ENCODE measurements at regions not wholly inside any gene's neighbourhood (a gene's known extent, or its start where the extent isn't known, plus 50 kb on each side); places are given as distances from the start of the nearest gene placed in this dataset.

DNA sequence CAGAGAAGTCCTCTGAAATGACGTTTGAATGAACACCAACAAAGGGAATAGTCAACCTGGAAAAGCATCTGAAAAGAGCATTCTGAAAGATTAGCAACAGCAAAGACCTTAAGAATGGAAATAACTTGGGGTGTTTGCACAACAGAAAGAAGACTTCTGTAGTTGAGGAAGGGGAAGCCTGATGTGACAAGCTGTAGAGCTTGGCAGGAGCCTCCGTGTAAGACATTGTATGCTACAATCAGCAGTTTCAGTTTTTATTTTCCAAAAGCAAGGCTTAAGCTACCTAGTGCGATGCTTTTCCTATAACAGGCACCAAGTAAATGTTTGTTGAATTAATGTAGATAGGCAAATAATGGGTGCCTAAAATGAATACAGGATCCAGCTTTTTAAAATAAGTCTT lies 484.0 kb downstream of the SPRY1 start:
- TF ChIP-seq CTCF (conservative IDR thresholded peaks at IDR 0.05; ENCODE audit: low read depth, low read length), result no peak
- DNase-seq (ENCODE audit: low read depth), result no peak
- H3K4me3 ChIP-seq (ENCODE audit: low read length), result no peak overlapping the region

GRCh38 chr4:123884922-123885321 lies 488.3 kb downstream of the SPRY1 start:
- H3K4me3 ChIP-seq (ENCODE audit: low read length), result no peak overlapping the region
- DNase-seq (ENCODE audit: low read depth), result no peak
- TF ChIP-seq CTCF (conservative IDR thresholded peaks at IDR 0.05; ENCODE audit: low read depth, low read length), result no peak

GRCh38 chr4:123889507-123889906 lies 492.9 kb downstream of the SPRY1 start:
- DNase-seq (ENCODE audit: low read depth), result no peak
- no peak for TF ChIP-seq CTCF (conservative IDR thresholded peaks at IDR 0.05; ENCODE audit: low read depth, low read length)
- H3K4me3 ChIP-seq (ENCODE audit: low read length), result no peak overlapping the region

DNA sequence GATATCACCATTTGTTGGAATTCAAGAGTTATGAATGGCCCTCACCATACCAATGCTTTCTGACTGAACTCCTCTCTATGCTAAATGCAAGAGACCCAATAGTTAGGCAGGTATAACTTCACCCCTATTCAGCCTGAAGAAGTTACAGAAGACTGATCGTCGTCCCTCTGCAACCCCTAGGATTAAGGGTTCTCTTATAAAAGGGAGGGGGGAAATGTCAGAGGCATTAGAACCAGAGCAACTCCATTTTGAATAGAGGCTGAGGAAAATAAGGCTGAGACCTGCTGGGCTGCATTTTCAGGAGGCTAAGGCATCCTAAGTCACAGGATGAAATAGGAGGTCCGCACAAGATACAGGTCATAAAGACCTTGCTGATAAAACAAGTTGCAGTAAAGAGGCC lies 494.3 kb downstream of the SPRY1 start:
- DNase-seq (ENCODE audit: low read depth), result no peak
- no peak for TF ChIP-seq CTCF (conservative IDR thresholded peaks at IDR 0.05; ENCODE audit: low read depth, low read length)
- H3K4me3 ChIP-seq (ENCODE audit: low read length), result no peak overlapping the region

DNA sequence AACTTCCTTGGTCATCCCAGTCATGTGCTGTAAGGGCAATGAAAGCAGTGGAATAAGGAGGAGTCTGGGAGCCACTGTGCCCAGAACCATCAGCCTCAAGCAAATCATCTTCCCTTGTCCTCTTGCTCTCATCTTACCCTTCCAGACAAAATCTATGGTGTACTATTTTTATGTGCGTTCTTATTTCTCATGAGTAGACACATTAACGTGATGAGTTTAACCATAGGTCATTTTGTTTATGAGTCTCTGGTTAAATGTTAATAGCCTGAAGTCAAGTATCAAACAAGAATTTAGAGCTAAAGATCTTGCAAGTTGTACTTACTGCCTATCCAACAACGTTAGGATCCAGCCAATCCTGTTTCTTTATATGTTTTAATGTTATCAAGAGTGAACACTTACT lies 495.3 kb downstream of the SPRY1 start:
- no peak overlapping the region for H3K4me3 ChIP-seq (ENCODE audit: low read length)
- TF ChIP-seq CTCF (conservative IDR thresholded peaks at IDR 0.05; ENCODE audit: low read depth, low read length), result no peak
- no peak for DNase-seq (ENCODE audit: low read depth)

- no peak for DNase-seq (ENCODE audit: low read depth)
- H3K4me3 ChIP-seq (ENCODE audit: low read length), result no peak overlapping the region
- no peak for TF ChIP-seq CTCF (conservative IDR thresholded peaks at IDR 0.05; ENCODE audit: low read depth, low read length)
These were observed 495.9 kb downstream of the SPRY1 start for GRCh38 chr4:123892368-123892976.
